ENCODE measurements at regions not wholly inside any gene's neighbourhood (a gene's known extent, or its start where the extent isn't known, plus 50 kb on each side); places are given as distances from the start of the nearest gene placed in this dataset.

GRCh38 chr16:64481497-64481896 lies 640.4 kb downstream of the CDH11 start:
- TF ChIP-seq CTCF (IDR thresholded peaks at IDR 0.05): no peak
- H3K9me3 Mint-ChIP-seq: peaks cover 8% of the 10 kb centered on the region
- no peak for DNase-seq
- no peaks in the 10 kb centered on the region for H3K4me1 ChIP-seq (ENCODE audit: insufficient read depth, low read length)
- CTCF ChIA-PET: no interaction called here
- ATAC-seq (ENCODE audit: poor library complexity): no peak
- no peaks in the 10 kb centered on the region for H3K27me3 ChIP-seq (ENCODE audit: control insufficient read depth in 1 of 2, insufficient read depth in 2 of 2, low read length in 2 of 2)
- H3K27me3 Mint-ChIP-seq: no peaks in the 10 kb centered on the region
- POLR2A ChIA-PET: no interaction called here
- H3K36me3 ChIP-seq (ENCODE audit: insufficient read depth, low read length): no peaks in the 10 kb centered on the region
- intact Hi-C loops (cut with DNase I, micrococcal nuclease): no loop called here
- no peak overlapping the region for H3K4me3 ChIP-seq (ENCODE audit: low read length)
- no peak overlapping the region for H3K27ac Mint-ChIP-seq
- H3K4me3 Mint-ChIP-seq: no peak overlapping the region
- no peak overlapping the region for H3K27ac ChIP-seq (ENCODE audit: low read depth in 1 of 2, low read length in 2 of 2)
- H3K4me1 Mint-ChIP-seq (ENCODE audit: low read depth): no peaks in the 10 kb centered on the region
- H3K9me3 ChIP-seq (ENCODE audit: control insufficient read depth in 1 of 2, insufficient read depth in 1 of 2, low read length in 2 of 2): no peaks in the 10 kb centered on the region
- no peaks in the 10 kb centered on the region for H3K36me3 Mint-ChIP-seq (ENCODE audit: low read depth)

- intact Hi-C loops (cut with DNase I, micrococcal nuclease): no loop called here
- no peak for DNase-seq
These were observed 643.5 kb downstream of the CDH11 start for GRCh38 chr16:64478252-64478906.

GRCh38 chr16:64475627-64476351 lies 646.1 kb downstream of the CDH11 start:
- Mint-ChIP-seq H3K4me1 (ENCODE audit: low read depth) (no peaks in the 10 kb centered on the region), H3K27me3 (no peaks in the 10 kb centered on the region), H3K4me3 (no peak overlapping the region), H3K9me3 (peaks cover 20% of the 10 kb centered on the region), H3K36me3 (ENCODE audit: low read depth) (no peaks in the 10 kb centered on the region), H3K27ac (no peak overlapping the region)
- no peaks in the 10 kb centered on the region for H3K27me3 ChIP-seq (ENCODE audit: control insufficient read depth in 1 of 2, insufficient read depth in 2 of 2, low read length in 2 of 2)
- H3K4me1 ChIP-seq (ENCODE audit: insufficient read depth, low read length): no peaks in the 10 kb centered on the region
- TF ChIP-seq CTCF (IDR thresholded peaks at IDR 0.05): no peak
- intact Hi-C loops (cut with DNase I, micrococcal nuclease): no loop called here
- peaks cover 0 to 4% of the 10 kb centered on the region in 2 experiments for H3K9me3 ChIP-seq (ENCODE audit: control insufficient read depth in 1 of 2, insufficient read depth in 1 of 2, low read length in 2 of 2)
- ATAC-seq (ENCODE audit: poor library complexity) (no peak), DNase-seq (no peak)
- ChIA-PET CTCF (no interaction called here), POLR2A (no interaction called here)
- H3K27ac ChIP-seq (ENCODE audit: low read depth in 1 of 2, low read length in 2 of 2): no peak overlapping the region
- no peaks in the 10 kb centered on the region for H3K36me3 ChIP-seq (ENCODE audit: insufficient read depth, low read length)
- no peak overlapping the region for H3K4me3 ChIP-seq (ENCODE audit: low read length)

More at GRCh38 chr16:64478252-64478906, 643.5 kb downstream of the CDH11 start:
- Histone ChIP-seq H3K36me3 (ENCODE audit: insufficient read depth, low read length) (no peaks in the 10 kb centered on the region), H3K4me3 (ENCODE audit: low read length) (no peak overlapping the region), H3K27ac (ENCODE audit: low read depth in 1 of 2, low read length in 2 of 2) (no peak overlapping the region), H3K9me3 (ENCODE audit: control insufficient read depth in 1 of 2, insufficient read depth in 1 of 2, low read length in 2 of 2) (peaks cover 0 to 4% of the 10 kb centered on the region in 2 experiments), H3K27me3 (ENCODE audit: control insufficient read depth in 1 of 2, insufficient read depth in 2 of 2, low read length in 2 of 2) (no peaks in the 10 kb centered on the region), H3K4me1 (ENCODE audit: insufficient read depth, low read length) (no peaks in the 10 kb centered on the region)
- no peaks in the 10 kb centered on the region for H3K4me1 Mint-ChIP-seq (ENCODE audit: low read depth)
- no peak overlapping the region for H3K4me3 Mint-ChIP-seq
- ChIA-PET CTCF (no interaction called here), POLR2A (no interaction called here)
- TF ChIP-seq CTCF (IDR thresholded peaks at IDR 0.05): no peak
- H3K9me3 Mint-ChIP-seq: peaks cover 13% of the 10 kb centered on the region
- ATAC-seq (ENCODE audit: poor library complexity): no peak
- H3K36me3 Mint-ChIP-seq (ENCODE audit: low read depth): no peaks in the 10 kb centered on the region
- no peak overlapping the region for H3K27ac Mint-ChIP-seq
- H3K27me3 Mint-ChIP-seq: no peaks in the 10 kb centered on the region

All from CD4-positive, alpha-beta T cell (primary cell).